ENCODE measurements at regions not wholly inside any gene's neighbourhood (a gene's known extent, or its start where the extent isn't known, plus 50 kb on each side); places are given as distances from the start of the nearest gene placed in this dataset.

DNA sequence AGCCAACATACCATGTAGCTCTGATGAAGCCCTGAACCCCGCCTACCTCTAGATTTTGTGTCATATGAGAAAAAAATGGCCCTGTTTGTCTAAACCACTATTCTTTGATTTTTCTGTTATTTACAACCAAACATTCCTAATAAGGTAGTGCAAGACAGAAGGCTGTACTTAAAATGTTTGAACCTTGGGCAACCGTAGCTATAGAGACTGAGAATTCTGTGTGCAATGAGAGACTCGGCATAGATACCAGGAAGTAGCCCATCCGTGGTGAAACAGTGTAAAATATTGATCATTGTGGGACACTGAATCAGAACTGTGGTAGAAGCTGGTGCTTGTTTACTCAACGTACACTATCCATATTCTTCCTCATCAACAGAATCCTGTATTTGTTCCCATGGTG is 86.5 kb upstream of the TMCC3 start:
- DNase-seq, result no peak
- Histone ChIP-seq H3K27me3 (replicated peaks; ENCODE audit: insufficient read depth, low read length) (no peaks in the 10 kb centered on the region), H3K4me2 (ENCODE audit: low read depth, low read length) (no peak overlapping the region), H3K27ac (ENCODE audit: low read length) (no peak overlapping the region), H3K36me3 (replicated peaks; ENCODE audit: insufficient read depth, low read length) (no peaks in the 10 kb centered on the region), H3K9me3 (replicated peaks; ENCODE audit: insufficient read depth, low read length) (no peaks in the 10 kb centered on the region), H3K9ac (ENCODE audit: low read length) (no peak overlapping the region), H2AFZ (ENCODE audit: low read length) (no peak overlapping the region), H3K9me2 (replicated peaks; ENCODE audit: insufficient read depth, low read length) (no peaks in the 10 kb centered on the region), H3K4me1 (ENCODE audit: low read length) (no peaks in the 10 kb centered on the region), H3K4me3 (ENCODE audit: low read length) (no peak overlapping the region), H3K79me2 (ENCODE audit: low read length) (no peaks in the 10 kb centered on the region), H3F3A (ENCODE audit: insufficient read depth, low read length) (no peaks in the 10 kb centered on the region), H4K20me1 (ENCODE audit: insufficient read depth, low read length) (no peaks in the 10 kb centered on the region)
- TF ChIP-seq EZH2phosphoT487 (IDR thresholded peaks at IDR 0.05; ENCODE audit: low read length) (no peak), EZH2 (optimal IDR thresholded peaks at IDR 0.05; ENCODE audit: low read depth, low read length) (no peak)
- TF ChIP-seq, protein P1, sequence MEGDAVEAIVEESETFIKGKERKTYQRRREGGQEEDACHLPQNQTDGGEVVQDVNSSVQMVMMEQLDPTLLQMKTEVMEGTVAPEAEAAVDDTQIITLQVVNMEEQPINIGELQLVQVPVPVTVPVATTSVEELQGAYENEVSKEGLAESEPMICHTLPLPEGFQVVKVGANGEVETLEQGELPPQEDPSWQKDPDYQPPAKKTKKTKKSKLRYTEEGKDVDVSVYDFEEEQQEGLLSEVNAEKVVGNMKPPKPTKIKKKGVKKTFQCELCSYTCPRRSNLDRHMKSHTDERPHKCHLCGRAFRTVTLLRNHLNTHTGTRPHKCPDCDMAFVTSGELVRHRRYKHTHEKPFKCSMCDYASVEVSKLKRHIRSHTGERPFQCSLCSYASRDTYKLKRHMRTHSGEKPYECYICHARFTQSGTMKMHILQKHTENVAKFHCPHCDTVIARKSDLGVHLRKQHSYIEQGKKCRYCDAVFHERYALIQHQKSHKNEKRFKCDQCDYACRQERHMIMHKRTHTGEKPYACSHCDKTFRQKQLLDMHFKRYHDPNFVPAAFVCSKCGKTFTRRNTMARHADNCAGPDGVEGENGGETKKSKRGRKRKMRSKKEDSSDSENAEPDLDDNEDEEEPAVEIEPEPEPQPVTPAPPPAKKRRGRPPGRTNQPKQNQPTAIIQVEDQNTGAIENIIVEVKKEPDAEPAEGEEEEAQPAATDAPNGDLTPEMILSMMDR (IDR thresholded peaks at IDR 0.05; ENCODE audit: low read length), result no peak

DNA sequence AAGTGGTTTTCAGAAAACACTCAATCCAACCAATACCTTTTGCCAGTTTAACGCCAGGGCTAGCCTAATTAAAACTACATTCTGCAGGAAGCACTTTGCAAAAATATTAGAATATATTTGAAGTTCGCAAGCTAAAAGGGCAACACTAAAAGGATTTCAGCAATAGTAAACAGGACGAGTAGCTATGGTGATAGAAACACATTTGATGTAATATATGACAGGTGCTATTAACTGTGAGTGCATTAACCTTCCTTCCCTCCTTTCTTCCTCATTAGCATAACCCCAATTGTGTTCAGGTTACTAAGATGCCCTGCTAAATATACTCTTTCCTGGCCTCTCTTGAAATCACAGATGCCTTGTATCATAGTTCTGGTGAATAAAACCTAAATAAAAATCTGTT is 85.6 kb upstream of the TMCC3 start:
- H3F3A ChIP-seq (ENCODE audit: insufficient read depth, low read length), result no peaks in the 10 kb centered on the region

DNA sequence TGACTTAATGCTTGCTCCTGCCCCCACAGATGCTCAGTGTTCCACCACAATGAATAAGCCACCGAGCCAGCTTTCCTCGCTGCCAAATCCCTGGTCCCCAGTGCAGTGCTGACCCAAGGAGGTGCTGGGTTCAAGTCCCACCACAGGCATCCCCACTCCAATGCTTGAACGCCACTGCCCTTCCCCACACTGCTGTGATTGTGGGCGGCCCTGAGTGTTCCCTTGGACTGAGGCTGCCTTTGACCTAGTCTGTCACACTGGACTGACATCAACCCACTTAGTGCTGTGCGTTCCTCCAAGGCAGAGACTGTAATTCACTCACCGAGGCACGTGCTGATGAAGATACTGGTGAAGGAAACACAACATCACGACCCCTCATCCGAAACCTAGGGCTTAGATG is 83.4 kb upstream of the TMCC3 start:
- H3K27me3 ChIP-seq (replicated peaks; ENCODE audit: insufficient read depth, low read length), result no peaks in the 10 kb centered on the region
- no peaks in the 10 kb centered on the region for H3K36me3 ChIP-seq (replicated peaks; ENCODE audit: insufficient read depth, low read length)
- no peaks in the 10 kb centered on the region for H3F3A ChIP-seq (ENCODE audit: insufficient read depth, low read length)
- no peaks in the 10 kb centered on the region for H3K9me2 ChIP-seq (replicated peaks; ENCODE audit: insufficient read depth, low read length)
- no peak overlapping the region for H3K27ac ChIP-seq (ENCODE audit: low read length)
- H3K9me3 ChIP-seq (replicated peaks; ENCODE audit: insufficient read depth, low read length), result no peaks in the 10 kb centered on the region
- H2AFZ ChIP-seq (ENCODE audit: low read length), result no peak overlapping the region
- DNase-seq, result no peak
- no peaks in the 10 kb centered on the region for H4K20me1 ChIP-seq (ENCODE audit: insufficient read depth, low read length)
- no peaks in the 10 kb centered on the region for H3K4me1 ChIP-seq (ENCODE audit: low read length)
- no peak overlapping the region for H3K9ac ChIP-seq (ENCODE audit: low read length)
- TF ChIP-seq EZH2phosphoT487 (IDR thresholded peaks at IDR 0.05; ENCODE audit: low read length) (no peak), EZH2 (optimal IDR thresholded peaks at IDR 0.05; ENCODE audit: low read depth, low read length) (no peak)
- TF ChIP-seq, protein P1 (IDR thresholded peaks at IDR 0.05; ENCODE audit: low read length), result no peak
- H3K4me3 ChIP-seq (ENCODE audit: low read length), result no peak overlapping the region
- H3K4me2 ChIP-seq (ENCODE audit: low read depth, low read length), result no peak overlapping the region
- no peaks in the 10 kb centered on the region for H3K79me2 ChIP-seq (ENCODE audit: low read length)

More for the DNA sequence above, 85.6 kb upstream of the TMCC3 start:
- no peak overlapping the region for H2AFZ ChIP-seq (ENCODE audit: low read length)
- H3K4me2 ChIP-seq (ENCODE audit: low read depth, low read length), result no peak overlapping the region
- no peak for DNase-seq
- H3K4me3 ChIP-seq (ENCODE audit: low read length), result no peak overlapping the region
- no peaks in the 10 kb centered on the region for H4K20me1 ChIP-seq (ENCODE audit: insufficient read depth, low read length)
- no peaks in the 10 kb centered on the region for H3K36me3 ChIP-seq (replicated peaks; ENCODE audit: insufficient read depth, low read length)
- H3K9me2 ChIP-seq (replicated peaks; ENCODE audit: insufficient read depth, low read length), result no peaks in the 10 kb centered on the region
- H3K79me2 ChIP-seq (ENCODE audit: low read length), result no peaks in the 10 kb centered on the region
- H3K27me3 ChIP-seq (replicated peaks; ENCODE audit: insufficient read depth, low read length), result no peaks in the 10 kb centered on the region
- TF ChIP-seq, protein P1 (IDR thresholded peaks at IDR 0.05; ENCODE audit: low read length), result no peak
- TF ChIP-seq EZH2 (optimal IDR thresholded peaks at IDR 0.05; ENCODE audit: low read depth, low read length) (no peak), EZH2phosphoT487 (IDR thresholded peaks at IDR 0.05; ENCODE audit: low read length) (no peak)
- H3K9ac ChIP-seq (ENCODE audit: low read length), result no peak overlapping the region
- no peak overlapping the region for H3K27ac ChIP-seq (ENCODE audit: low read length)
- no peaks in the 10 kb centered on the region for H3K4me1 ChIP-seq (ENCODE audit: low read length)
- no peaks in the 10 kb centered on the region for H3K9me3 ChIP-seq (replicated peaks; ENCODE audit: insufficient read depth, low read length)
